ENCODE measurements at regions not wholly inside any gene's neighbourhood (a gene's known extent, or its start where the extent isn't known, plus 50 kb on each side); places are given as distances from the start of the nearest gene placed in this dataset.

DNA sequence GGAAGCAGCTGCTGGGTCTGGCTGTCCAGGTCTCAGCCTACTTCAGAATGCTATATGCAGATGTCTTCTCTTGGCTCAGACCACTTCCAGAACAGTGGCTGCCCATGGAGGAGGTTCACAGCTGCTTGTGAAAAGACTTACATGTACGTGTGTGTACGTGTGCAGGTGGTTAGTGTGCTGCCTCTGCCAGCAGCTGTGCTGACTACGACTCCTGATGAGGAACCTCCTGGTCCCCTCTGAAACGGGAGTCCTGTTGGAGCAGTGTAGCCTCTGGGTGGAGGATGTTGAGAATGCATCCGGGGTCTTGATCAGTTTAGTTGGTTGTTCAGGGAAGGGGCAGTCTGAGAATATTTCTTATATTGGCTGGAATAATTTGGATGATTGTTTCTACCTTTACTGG, 155.9 kb upstream of the WDR1 start:
- TF ChIP-seq CTCF (IDR thresholded peaks at IDR 0.05 in 2 of 3, conservative IDR thresholded peaks at IDR 0.05 in 1 of 3; ENCODE audit: control insufficient read depth in 2 of 3, extremely low read depth in 1 of 3, insufficient read depth in 1 of 3, low read depth in 3 of 3, low read length in 3 of 3) (no peak), ZNF207 (IDR thresholded peaks at IDR 0.05; ENCODE audit: borderline replicate concordance) (no peak), KAT2A (conservative IDR thresholded peaks at IDR 0.05; ENCODE audit: control insufficient read depth, low read depth, low read length) (no peak), SREBF1 (IDR thresholded peaks at IDR 0.05; ENCODE audit: low read length) (no peak), RFX5 (IDR thresholded peaks at IDR 0.05; ENCODE audit: low read depth, low read length) (no peak), ETV6 (conservative IDR thresholded peaks at IDR 0.05 in 1 of 2, IDR thresholded peaks at IDR 0.05 in 1 of 2; ENCODE audit: borderline replicate concordance in 1 of 2, low read depth in 1 of 2) (no peak), ZNF274 (IDR thresholded peaks at IDR 0.05; ENCODE audit: insufficient read depth, insufficient read length) (no peak), FOS (IDR thresholded peaks at IDR 0.05; ENCODE audit: borderline replicate concordance, extremely low read depth, insufficient read length) (no peak), POLR2A (IDR thresholded peaks at IDR 0.05; ENCODE audit: low read depth, low read length) (no peak), RCOR1 (conservative IDR thresholded peaks at IDR 0.05; ENCODE audit: low read depth, low read length) (no peak), ASH2L (IDR thresholded peaks at IDR 0.05; ENCODE audit: borderline replicate concordance, low read depth) (no peak), HDAC6 (IDR thresholded peaks at IDR 0.05; ENCODE audit: unreplicated experiment) (no peak), EP300 (IDR thresholded peaks at IDR 0.05; ENCODE audit: borderline replicate concordance in 1 of 2, control insufficient read depth in 1 of 2, low read depth in 2 of 2, low read length in 2 of 2) (no peak)
- TF ChIP-seq, protein P1, sequence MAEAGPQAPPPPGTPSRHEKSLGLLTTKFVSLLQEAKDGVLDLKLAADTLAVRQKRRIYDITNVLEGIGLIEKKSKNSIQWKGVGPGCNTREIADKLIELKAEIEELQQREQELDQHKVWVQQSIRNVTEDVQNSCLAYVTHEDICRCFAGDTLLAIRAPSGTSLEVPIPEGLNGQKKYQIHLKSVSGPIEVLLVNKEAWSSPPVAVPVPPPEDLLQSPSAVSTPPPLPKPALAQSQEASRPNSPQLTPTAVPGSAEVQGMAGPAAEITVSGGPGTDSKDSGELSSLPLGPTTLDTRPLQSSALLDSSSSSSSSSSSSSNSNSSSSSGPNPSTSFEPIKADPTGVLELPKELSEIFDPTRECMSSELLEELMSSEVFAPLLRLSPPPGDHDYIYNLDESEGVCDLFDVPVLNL (IDR thresholded peaks at IDR 0.05; ENCODE audit: low read depth, low read length), result no peak
